IMR-90 (cell line): ENCODE measurements at regions not wholly inside any gene's neighbourhood (a gene's known extent, or its start where the extent isn't known, plus 50 kb on each side); places are given as distances from the start of the nearest gene placed in this dataset.

Source experiments
- ATAC-seq: fragments of 200-7000 bp; cut with Tn5 transposase; 2 replicates; pipeline ENCODE4 v1.9.1; 2020; ENCODE audit warnings: low read depth, mild to moderate bottlenecking, moderate library complexity
- BruUV-seq: library from RNA; stranded (reverse); fragments of 400-500 nt; replicated peaks from 2 replicates; lab custom pipeline; 2021; lab: Mats Ljungman, UMichigan
- CTCF ChIA-PET: fragments of 300-600 bp; formaldehyde crosslinking; extraction: SDS; loops from one replicate; lab custom pipeline; 2021; ENCODE audit warnings: antibody characterized with exemption; lab: Yijun Ruan, JAX
- POLR2A ChIA-PET: fragments of 300-600 bp; sonication (Branson Sonifier 250); formaldehyde crosslinking; loops from one replicate; lab custom pipeline; 2022; ENCODE audit warnings: antibody characterized with exemption; ENCODE audit not compliant: unreplicated experiment; lab: Charles Lee
- DNase-seq: peaks from one replicate; pipeline ENCODE4 v3.0.0; 2013
- H2AFZ ChIP-seq: replicated peaks from 2 replicates; pipeline ENCODE3; 2013; ENCODE audit warnings: low read length, mild to moderate bottlenecking; ENCODE audit not compliant: poor library complexity
- H2AK5ac ChIP-seq: 2 replicates; pipeline ENCODE4 v1.6.1; 2013; ENCODE audit warnings: low read depth, low read length, inconsistent platforms
- H2AK9ac ChIP-seq: replicated peaks from 2 replicates; pipeline ENCODE3; 2013; ENCODE audit warnings: mild to moderate bottlenecking, low read depth, low read length, moderate library complexity; ENCODE audit not compliant: poor library complexity
- H2BK120ac ChIP-seq: 2 replicates; pipeline ENCODE4 v1.6.1; 2013; ENCODE audit warnings: low read depth, low read length, inconsistent platforms
- H2BK15ac ChIP-seq: 3 replicates; pipeline ENCODE4 v1.6.1; 2013; ENCODE audit warnings: low read depth, low read length, inconsistent platforms
- H2BK20ac ChIP-seq: 2 replicates; pipeline ENCODE4 v1.6.1; 2013; ENCODE audit warnings: low read depth, mild to moderate bottlenecking, inconsistent platforms, low read length, moderate library complexity
- H2BK5ac ChIP-seq: 2 replicates; pipeline ENCODE4 v1.6.1; 2013; ENCODE audit warnings: mild to moderate bottlenecking, low read depth, low read length, inconsistent platforms; ENCODE audit not compliant: poor library complexity, severe bottlenecking
- H3K14ac ChIP-seq: replicated peaks from 2 replicates; pipeline ENCODE4 v1.6.1; 2013; ENCODE audit warnings: low read depth, low read length, inconsistent platforms
- H3K18ac ChIP-seq: 2 replicates; pipeline ENCODE4 v1.6.1; 2013; ENCODE audit warnings: low read depth, low read length, control low read depth
- H3K23ac ChIP-seq: 2 replicates; pipeline ENCODE4 v1.6.1; 2013; ENCODE audit warnings: low read depth, low read length, inconsistent platforms
- H3K27ac ChIP-seq: 2 replicates; pipeline ENCODE4 v1.5.1; 2013; ENCODE audit warnings: mild to moderate bottlenecking, control low read depth, low read length; ENCODE audit not compliant: insufficient read depth
- H3K27me3 ChIP-seq: 2 replicates; pipeline ENCODE4 v1.6.1; 2013; ENCODE audit warnings: low read length; ENCODE audit not compliant: control insufficient read depth, insufficient read depth
- H3K36me3 ChIP-seq: 2 replicates; pipeline ENCODE4 v1.6.1; 2013; ENCODE audit warnings: low read length, mixed read lengths; ENCODE audit not compliant: control insufficient read depth, insufficient read depth
- H3K4ac ChIP-seq: 2 replicates; pipeline ENCODE4 v1.6.1; 2013; ENCODE audit warnings: low read depth, low read length, inconsistent platforms
- H3K4me1 ChIP-seq: 2 replicates; pipeline ENCODE4 v1.6.1; 2013; ENCODE audit warnings: low read length, mixed read lengths; ENCODE audit not compliant: control insufficient read depth, insufficient read depth
- H3K4me2 ChIP-seq: 2 replicates; pipeline ENCODE4 v1.6.1; 2013; ENCODE audit warnings: low read depth, mild to moderate bottlenecking, control low read depth, low read length, moderate library complexity
- H3K4me3 ChIP-seq: 2 replicates; pipeline ENCODE4 v1.5.1; 2013; ENCODE audit warnings: low read depth, mild to moderate bottlenecking, control low read depth, low read length, moderate library complexity; ENCODE audit not compliant: insufficient read depth
- H3K56ac ChIP-seq: 2 replicates; pipeline ENCODE4 v1.6.1; 2013; ENCODE audit warnings: low read length, inconsistent platforms; ENCODE audit not compliant: insufficient read depth; ENCODE audit errors: extremely low read depth
- H3K79me1 ChIP-seq, 2 experiments: 2 replicates each; pipeline ENCODE4 v1.6.1; 2013; ENCODE audit warnings: low read length in 2 of 2, inconsistent platforms in 1 of 2, low read depth in 1 of 2
- H3K9ac ChIP-seq: 2 replicates; pipeline ENCODE4 v1.6.1; 2013; ENCODE audit warnings: low read depth, low read length, control low read depth
- H3K9me1 ChIP-seq: 2 replicates; pipeline ENCODE4 v1.6.1; 2013; ENCODE audit warnings: low read length, inconsistent platforms; ENCODE audit not compliant: insufficient read depth
- H3K9me3 ChIP-seq: 2 replicates; pipeline ENCODE4 v1.6.1; 2013; ENCODE audit warnings: low read length; ENCODE audit not compliant: control insufficient read depth, insufficient read depth
- H4K20me1 ChIP-seq: 2 replicates; pipeline ENCODE4 v1.6.1; 2013; ENCODE audit warnings: low read length, inconsistent platforms; ENCODE audit not compliant: insufficient read depth
- H4K5ac ChIP-seq: 2 replicates; pipeline ENCODE4 v1.6.1; 2013; ENCODE audit warnings: mild to moderate bottlenecking, low read depth, low read length, control low read depth
- H4K8ac ChIP-seq, 2 experiments: 2 replicates each; pipeline ENCODE4 v1.6.1; 2013; ENCODE audit warnings: low read depth in 2 of 2, low read length in 2 of 2, control low read depth in 1 of 2, inconsistent platforms in 1 of 2
- H4K91ac ChIP-seq: 2 replicates; pipeline ENCODE4 v1.6.1; 2013; ENCODE audit warnings: low read depth, low read length, inconsistent platforms; ENCODE audit not compliant: insufficient read depth
- BHLHE40 ChIP-seq: fragments of 150-350 bp; IDR thresholded peaks from 2 replicates; pipeline ENCODE4 v1.6.1; 2016; ENCODE audit warnings: mild to moderate bottlenecking, low read depth, low read length
- CEBPB ChIP-seq: IDR thresholded peaks from 2 replicates; pipeline ENCODE4 v1.6.1; 2012; ENCODE audit warnings: low read depth, low read length, improper control_type of control experiment
- CHD1 ChIP-seq: IDR thresholded peaks from 2 replicates; pipeline ENCODE4 v1.6.1; 2012; ENCODE audit warnings: low read depth, low read length, improper control_type of control experiment
- MAFK ChIP-seq: IDR thresholded peaks from 2 replicates; pipeline ENCODE4 v1.6.1; 2012; ENCODE audit warnings: low read depth, low read length, improper control_type of control experiment
- MAZ ChIP-seq: IDR thresholded peaks from 2 replicates; pipeline ENCODE4 v1.6.1; 2012; ENCODE audit warnings: low read depth, mild to moderate bottlenecking, low read length, improper control_type of control experiment, moderate library complexity, borderline replicate concordance
- MXI1 ChIP-seq: IDR thresholded peaks from 2 replicates; pipeline ENCODE4 v1.6.1; 2012; ENCODE audit warnings: low read depth, mild to moderate bottlenecking, low read length, moderate library complexity, borderline replicate concordance
- NFE2L2 ChIP-seq: fragments of 150-350 bp; IDR thresholded peaks from 2 replicates; pipeline ENCODE4 v1.6.1; 2016; ENCODE audit warnings: low read depth, mild to moderate bottlenecking, low read length
- RCOR1 ChIP-seq: IDR thresholded peaks from 2 replicates; pipeline ENCODE4 v1.6.1; 2012; ENCODE audit warnings: mild to moderate bottlenecking, low read length, improper control_type of control experiment; ENCODE audit not compliant: insufficient replicate concordance
- RFX5 ChIP-seq: IDR thresholded peaks from 2 replicates; pipeline ENCODE4 v1.8.0; 2012; ENCODE audit warnings: low read depth, mild to moderate bottlenecking, low read length, moderate library complexity
- SMC3 ChIP-seq: fragments of 150-350 bp; IDR thresholded peaks from 2 replicates; pipeline ENCODE4 v1.6.1; 2016; ENCODE audit warnings: low read depth, mild to moderate bottlenecking, antibody characterized with exemption, low read length, moderate library complexity
- WGBS, 2 experiments: methylation state at CpG; one replicate each; pipeline versions ENCODE4 v1.1.5 to v1.1.7; 2013; ENCODE audit warnings: missing lambda C conversion rate in 2 of 2; ENCODE audit not compliant: insufficient read length in 1 of 2; ENCODE audit errors: extremely low coverage in 2 of 2; 5-methylcytosine and 5-hydroxymethylcytosine counted together
- dilution Hi-C: fragments of 300-500 bp; cut with HindIII; formaldehyde crosslinking; loops from one replicate; pipeline ENCODE4 v1.14.3; 2018; ENCODE audit warnings: low sequenced_read_pairs; ENCODE audit not compliant: unreplicated experiment
- in situ Hi-C: fragments of 300-500 bp; cut with MboI; formaldehyde crosslinking; loops from 3 replicates; pipeline ENCODE4 v1.14.3; 2019; ENCODE audit warnings: low sequenced_read_pairs, inconsistent platforms, mixed read lengths
- intact Hi-C: fragments of 100-400 bp; cut with micrococcal nuclease; formaldehyde crosslinking; loops from 2 replicates; pipeline ENCODE4 v1.10.0; 2022
- TF ChIP-seq, protein P1 (sequence below): fragments of 150-350 bp; IDR thresholded peaks from 2 replicates; pipeline ENCODE4 v1.6.1; 2016; ENCODE audit warnings: low read depth, mild to moderate bottlenecking, low read length, moderate library complexity, borderline replicate concordance

GRCh38 chr5:61820836-61821235 is 485.2 kb upstream of the KIF2A start:
- dilution Hi-C loops (no loop called here), in situ Hi-C loops (loop anchor here (25.0 kb wide), 1 partner anchor 484 kb away; the partner anchor contains the start of gene ZSWIM6), intact Hi-C loops (no loop called here)
- H3K79me1 ChIP-seq: no peaks in the 10 kb centered on the region
- WGBS, 2 experiments: 10% methylated on average over 2 of the region's 4 CpGs; no CpG with 5 or more reads in 1 of the 2 experiments
- no peaks in the 10 kb centered on the region for H3K36me3 ChIP-seq
- H2BK5ac ChIP-seq: no peak overlapping the region
- H3K4me3 ChIP-seq: no peak overlapping the region
- TF ChIP-seq MXI1 (no peak), RFX5 (no peak), MAZ (no peak), BHLHE40 (no peak), SMC3 (no peak), NFE2L2 (no peak), CEBPB (no peak), MAFK (no peak), CHD1 (no peak), RCOR1 (no peak)
- TF ChIP-seq, protein P1, sequence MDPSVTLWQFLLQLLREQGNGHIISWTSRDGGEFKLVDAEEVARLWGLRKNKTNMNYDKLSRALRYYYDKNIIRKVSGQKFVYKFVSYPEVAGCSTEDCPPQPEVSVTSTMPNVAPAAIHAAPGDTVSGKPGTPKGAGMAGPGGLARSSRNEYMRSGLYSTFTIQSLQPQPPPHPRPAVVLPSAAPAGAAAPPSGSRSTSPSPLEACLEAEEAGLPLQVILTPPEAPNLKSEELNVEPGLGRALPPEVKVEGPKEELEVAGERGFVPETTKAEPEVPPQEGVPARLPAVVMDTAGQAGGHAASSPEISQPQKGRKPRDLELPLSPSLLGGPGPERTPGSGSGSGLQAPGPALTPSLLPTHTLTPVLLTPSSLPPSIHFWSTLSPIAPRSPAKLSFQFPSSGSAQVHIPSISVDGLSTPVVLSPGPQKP: no peak
- no peak overlapping the region for H3K4ac ChIP-seq
- H2AFZ ChIP-seq: no peak overlapping the region
- no peak overlapping the region for H3K9ac ChIP-seq
- H4K8ac ChIP-seq: no peak overlapping the region
- no peak overlapping the region for H2AK9ac ChIP-seq
- H3K27ac ChIP-seq: no peak overlapping the region
- no peaks in the 10 kb centered on the region for H4K20me1 ChIP-seq
- BruUV-seq: no TSS peak
- H3K4me1 ChIP-seq: no peaks in the 10 kb centered on the region
- CTCF ChIA-PET: interaction anchor here (0.6 kb wide), 1 partner anchor 551 kb away, joined by 3 read pairs; no protein-coding TSS in a partner anchor
- no peak overlapping the region for H2BK20ac ChIP-seq
- no peak overlapping the region for H4K5ac ChIP-seq
- H2AK5ac ChIP-seq: no peak overlapping the region
- no peaks in the 10 kb centered on the region for H3K9me3 ChIP-seq
- H3K9me1 ChIP-seq: no peaks in the 10 kb centered on the region
- no peak overlapping the region for H3K56ac ChIP-seq
- no peak overlapping the region for H3K18ac ChIP-seq
- no peak overlapping the region for H3K23ac ChIP-seq
- H4K91ac ChIP-seq: no peak overlapping the region
- no peak overlapping the region for H3K4me2 ChIP-seq
- H3K14ac ChIP-seq: no peak overlapping the region
- no peak overlapping the region for H2BK120ac ChIP-seq
- DNase-seq (no peak), ATAC-seq (no peak)
- no peak overlapping the region for H2BK15ac ChIP-seq
- peaks cover 2% of the 10 kb centered on the region; the same call in 1 of the 2 replicates for H3K27me3 ChIP-seq
- POLR2A ChIA-PET: no interaction called here
